Body of pancreas (tissue), 4 donors: ENCODE measurements at regions not wholly inside any gene's neighbourhood (a gene's known extent, or its start where the extent isn't known, plus 50 kb on each side); places are given as distances from the start of the nearest gene placed in this dataset.

Source experiments
- POLR2A ChIP-seq, 3 donors: fragments of 450-650 bp; IDR thresholded peaks; one replicate each; pipeline ENCODE4 v1.6.1; 2016; ENCODE audit warnings: antibody characterized with exemption in 3 of 3, mild to moderate bottlenecking in 2 of 3
- TF ChIP-seq, protein P1 (sequence below), 7 experiments: fragments of 450-650 bp in 4 of 7; fragments of 200-600 bp in 3 of 7; sonication (generic) in 3 of 7; IDR thresholded peaks; one replicate each; pipeline ENCODE4 v1.5.1; 2016 to 2019; ENCODE audit warnings: antibody characterized with exemption in 7 of 7

DNA sequence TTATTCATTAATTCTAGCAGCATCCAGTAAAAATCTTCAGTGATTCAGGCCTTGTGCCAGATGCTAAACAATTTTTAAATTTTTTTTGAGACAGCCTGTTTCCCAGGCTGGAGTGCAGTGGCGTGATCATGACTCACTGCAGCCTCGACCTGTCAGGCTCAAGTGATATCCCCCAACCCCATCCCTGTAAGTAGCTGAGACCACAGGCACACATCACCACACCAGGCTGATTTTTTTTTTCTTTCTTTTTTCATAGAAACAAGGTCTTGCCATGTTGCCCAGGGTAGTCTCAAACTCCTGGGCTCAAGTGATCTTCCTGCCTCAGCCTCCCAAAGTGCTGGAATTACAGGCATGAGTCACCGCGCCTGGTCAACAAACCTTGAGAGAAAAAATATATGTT lies 705.5 kb downstream of the ARAP2 start:
- TF ChIP-seq, protein P1, sequence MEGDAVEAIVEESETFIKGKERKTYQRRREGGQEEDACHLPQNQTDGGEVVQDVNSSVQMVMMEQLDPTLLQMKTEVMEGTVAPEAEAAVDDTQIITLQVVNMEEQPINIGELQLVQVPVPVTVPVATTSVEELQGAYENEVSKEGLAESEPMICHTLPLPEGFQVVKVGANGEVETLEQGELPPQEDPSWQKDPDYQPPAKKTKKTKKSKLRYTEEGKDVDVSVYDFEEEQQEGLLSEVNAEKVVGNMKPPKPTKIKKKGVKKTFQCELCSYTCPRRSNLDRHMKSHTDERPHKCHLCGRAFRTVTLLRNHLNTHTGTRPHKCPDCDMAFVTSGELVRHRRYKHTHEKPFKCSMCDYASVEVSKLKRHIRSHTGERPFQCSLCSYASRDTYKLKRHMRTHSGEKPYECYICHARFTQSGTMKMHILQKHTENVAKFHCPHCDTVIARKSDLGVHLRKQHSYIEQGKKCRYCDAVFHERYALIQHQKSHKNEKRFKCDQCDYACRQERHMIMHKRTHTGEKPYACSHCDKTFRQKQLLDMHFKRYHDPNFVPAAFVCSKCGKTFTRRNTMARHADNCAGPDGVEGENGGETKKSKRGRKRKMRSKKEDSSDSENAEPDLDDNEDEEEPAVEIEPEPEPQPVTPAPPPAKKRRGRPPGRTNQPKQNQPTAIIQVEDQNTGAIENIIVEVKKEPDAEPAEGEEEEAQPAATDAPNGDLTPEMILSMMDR (IDR thresholded peaks at IDR 0.05), result no peak
- no peak for TF ChIP-seq POLR2A (IDR thresholded peaks at IDR 0.05)
